ENCODE measurements at regions not wholly inside any gene's neighbourhood (a gene's known extent, or its start where the extent isn't known, plus 50 kb on each side); places are given as distances from the start of the nearest gene placed in this dataset.

GRCh38 chr10:47067949-47068940, 157.0 kb downstream of the PTPN20 start:
- Histone ChIP-seq H3K4me3 (no peak overlapping the region), H3K27ac (no peak overlapping the region), H3K9me3 (no peaks in the 10 kb centered on the region), H3K4me1 (replicated peaks) (no peaks in the 10 kb centered on the region), H3K36me3 (no peaks in the 10 kb centered on the region), H3K27me3 (replicated peaks; ENCODE audit: insufficient read depth) (peaks cover 2% of the 10 kb centered on the region)
- intact Hi-C loops (cut with DNase I), result no loop called here
- no peak for TF ChIP-seq POLR2A (IDR thresholded peaks at IDR 0.05)
- no peak for TF ChIP-seq CTCF (IDR thresholded peaks at IDR 0.05)
- no peak for TF ChIP-seq POLR2AphosphoS5 (IDR thresholded peaks at IDR 0.05)
- 68% methylated on average over 9 of the region's 9 CpGs for WGBS
- no peak for DNase-seq (ENCODE audit: low spot score)

GRCh38 chr10:47070541-47070940, 159.3 kb downstream of the PTPN20 start:
- whole genome bisulfite sequencing, result 77% methylated on average over 3 of the region's 3 CpGs
- Histone ChIP-seq H3K4me3 (no peak overlapping the region), H3K36me3 (no peaks in the 10 kb centered on the region)

GRCh38 chr10:47071891-47072290, 160.7 kb downstream of the PTPN20 start:
- intact Hi-C loops (cut with DNase I), result no loop called here
- H3K36me3 ChIP-seq, result no peaks in the 10 kb centered on the region
- H3K4me3 ChIP-seq, result no peak overlapping the region
- peaks cover 2% of the 10 kb centered on the region for H3K27me3 ChIP-seq (replicated peaks; ENCODE audit: insufficient read depth)
- TF ChIP-seq POLR2AphosphoS5 (IDR thresholded peaks at IDR 0.05), result no peak
- TF ChIP-seq POLR2A (IDR thresholded peaks at IDR 0.05), result no peak
- TF ChIP-seq CTCF (IDR thresholded peaks at IDR 0.05), result no peak
- no peak overlapping the region for H3K27ac ChIP-seq
- H3K9me3 ChIP-seq, result no peaks in the 10 kb centered on the region
- no peaks in the 10 kb centered on the region for H3K4me1 ChIP-seq (replicated peaks)
- no peak for DNase-seq (ENCODE audit: low spot score)

More at GRCh38 chr10:47070541-47070940, 159.3 kb downstream of the PTPN20 start:
- Histone ChIP-seq H3K9me3 (no peaks in the 10 kb centered on the region), H3K4me1 (replicated peaks) (no peaks in the 10 kb centered on the region), H3K27ac (no peak overlapping the region), H3K27me3 (replicated peaks; ENCODE audit: insufficient read depth) (peaks cover 2% of the 10 kb centered on the region)
- TF ChIP-seq POLR2AphosphoS5 (IDR thresholded peaks at IDR 0.05), result no peak
- no peak for TF ChIP-seq POLR2A (IDR thresholded peaks at IDR 0.05)
- TF ChIP-seq CTCF (IDR thresholded peaks at IDR 0.05), result no peak
- DNase-seq (ENCODE audit: low spot score), result no peak
- intact Hi-C loops (cut with DNase I), result no loop called here

GRCh38 chr10:47073967-47074366, 162.7 kb downstream of the PTPN20 start:
- Histone ChIP-seq H3K9me3 (no peaks in the 10 kb centered on the region), H3K36me3 (no peaks in the 10 kb centered on the region), H3K27me3 (replicated peaks; ENCODE audit: insufficient read depth) (peaks cover 2% of the 10 kb centered on the region), H3K27ac (no peak overlapping the region), H3K4me3 (no peak overlapping the region), H3K4me1 (replicated peaks) (no peaks in the 10 kb centered on the region)
- 61% methylated on average over 3 of the region's 3 CpGs for WGBS
- DNase-seq (ENCODE audit: low spot score), result no peak
- TF ChIP-seq CTCF (IDR thresholded peaks at IDR 0.05) (no peak), POLR2A (IDR thresholded peaks at IDR 0.05) (no peak), POLR2AphosphoS5 (IDR thresholded peaks at IDR 0.05) (no peak)
- intact Hi-C loops (cut with DNase I), result no loop called here

GRCh38 chr10:47076949-47077361, 165.7 kb downstream of the PTPN20 start:
- Histone ChIP-seq H3K4me3 (no peak overlapping the region), H3K36me3 (no peaks in the 10 kb centered on the region), H3K27me3 (replicated peaks; ENCODE audit: insufficient read depth) (no peaks in the 10 kb centered on the region), H3K27ac (no peak overlapping the region), H3K9me3 (no peaks in the 10 kb centered on the region), H3K4me1 (replicated peaks) (no peaks in the 10 kb centered on the region)
- 52% methylated on average over 8 of the region's 8 CpGs for WGBS
- no peak for DNase-seq (ENCODE audit: low spot score)
- TF ChIP-seq POLR2A (IDR thresholded peaks at IDR 0.05) (no peak), POLR2AphosphoS5 (IDR thresholded peaks at IDR 0.05) (no peak), CTCF (IDR thresholded peaks at IDR 0.05) (no peak)
- intact Hi-C loops (cut with DNase I), result no loop called here

Measured in prostate gland (tissue), 2 donors.